ENCODE measurements at regions not wholly inside any gene's neighbourhood (a gene's known extent, or its start where the extent isn't known, plus 50 kb on each side); places are given as distances from the start of the nearest gene placed in this dataset.

DNA sequence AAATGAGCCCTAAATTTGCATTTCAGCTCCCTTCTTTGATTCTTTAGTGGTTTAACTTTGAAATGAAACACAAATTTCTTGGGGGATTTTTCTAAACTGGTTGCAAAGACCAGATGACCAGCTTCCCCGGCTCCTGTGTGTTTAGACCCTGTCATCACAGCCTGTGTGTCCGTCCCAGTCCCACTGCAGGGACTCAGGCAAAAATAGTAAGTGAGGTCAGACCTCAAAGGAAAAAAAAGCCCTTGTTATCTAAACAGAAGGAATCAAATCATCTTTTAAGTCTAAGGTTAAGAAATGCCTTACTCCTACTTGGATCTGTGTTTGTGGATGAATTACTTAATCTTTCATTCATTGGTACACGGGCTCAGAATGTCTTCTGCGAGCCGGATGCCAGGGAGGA lies 423.7 kb downstream of the LPIN1 start:
- H3K4me3 Mint-ChIP-seq: no peak overlapping the region
- WGBS (ENCODE audit: insufficient coverage): no CpG with 5 or more reads among the region's 5 CpGs
- Histone ChIP-seq H3K27me3 (replicated peaks in 1 of 4; ENCODE audit: control extremely low read depth in 1 of 4, control insufficient read depth in 3 of 4, insufficient read depth in 4 of 4, low read length in 3 of 4) (no peaks in the 10 kb centered on the region), H3K4me1 (ENCODE audit: control insufficient read depth in 2 of 2, insufficient read depth in 2 of 2, low read length in 2 of 2) (peaks cover 20 to 28% of the 10 kb centered on the region in 2 donors), H3K36me3 (replicated peaks in 1 of 2; ENCODE audit: control extremely low read depth in 1 of 2, control insufficient read depth in 1 of 2, extremely low read depth in 1 of 2, insufficient read depth in 2 of 2, low read length in 1 of 2) (no peaks in the 10 kb centered on the region), H3K79me2 (ENCODE audit: control insufficient read depth, insufficient read depth, low read length) (no peaks in the 10 kb centered on the region), H3K4me3 (ENCODE audit: control extremely low read depth in 1 of 5, extremely low read depth in 1 of 5, insufficient read depth in 1 of 5, low read depth in 2 of 5, low read length in 4 of 5) (no peak overlapping the region), H2AFZ (ENCODE audit: insufficient read depth, low read depth, low read length, poor library complexity, severe bottlenecking) (peak overlapping the region; percentile 29), H3K4me2 (replicated peaks; ENCODE audit: low read depth, low read length, poor library complexity, severe bottlenecking) (peak overlapping the region; percentile 25), H3K9me3 (ENCODE audit: control extremely low read depth in 1 of 3, control insufficient read depth in 2 of 3, insufficient read depth in 1 of 3, low read length in 2 of 3) (peaks cover 0 to 5% (median 0%) of the 10 kb centered on the region in 3 donors), H3K27ac (ENCODE audit: low read length in 2 of 2) (no peak overlapping the region), H4K20me1 (ENCODE audit: control insufficient read depth, insufficient read depth, low read length, poor library complexity, severe bottlenecking) (no peaks in the 10 kb centered on the region), H3K9ac (ENCODE audit: low read length) (no peak overlapping the region)
- H3K4me1 Mint-ChIP-seq: peaks cover 41% of the 10 kb centered on the region
- no peaks in the 10 kb centered on the region for H3K27me3 Mint-ChIP-seq
- ChIA-PET POLR2A (no interaction called here), CTCF (interaction anchor here (1.6 kb wide), 1 partner anchor 341 kb away, joined by 5 read pairs; no protein-coding TSS in a partner anchor)
- DNase-seq (no peak), ATAC-seq (ENCODE audit: low read depth) (no peak)
- intact Hi-C loops (cut with micrococcal nuclease): no loop called here
- TF ChIP-seq, protein P1, sequence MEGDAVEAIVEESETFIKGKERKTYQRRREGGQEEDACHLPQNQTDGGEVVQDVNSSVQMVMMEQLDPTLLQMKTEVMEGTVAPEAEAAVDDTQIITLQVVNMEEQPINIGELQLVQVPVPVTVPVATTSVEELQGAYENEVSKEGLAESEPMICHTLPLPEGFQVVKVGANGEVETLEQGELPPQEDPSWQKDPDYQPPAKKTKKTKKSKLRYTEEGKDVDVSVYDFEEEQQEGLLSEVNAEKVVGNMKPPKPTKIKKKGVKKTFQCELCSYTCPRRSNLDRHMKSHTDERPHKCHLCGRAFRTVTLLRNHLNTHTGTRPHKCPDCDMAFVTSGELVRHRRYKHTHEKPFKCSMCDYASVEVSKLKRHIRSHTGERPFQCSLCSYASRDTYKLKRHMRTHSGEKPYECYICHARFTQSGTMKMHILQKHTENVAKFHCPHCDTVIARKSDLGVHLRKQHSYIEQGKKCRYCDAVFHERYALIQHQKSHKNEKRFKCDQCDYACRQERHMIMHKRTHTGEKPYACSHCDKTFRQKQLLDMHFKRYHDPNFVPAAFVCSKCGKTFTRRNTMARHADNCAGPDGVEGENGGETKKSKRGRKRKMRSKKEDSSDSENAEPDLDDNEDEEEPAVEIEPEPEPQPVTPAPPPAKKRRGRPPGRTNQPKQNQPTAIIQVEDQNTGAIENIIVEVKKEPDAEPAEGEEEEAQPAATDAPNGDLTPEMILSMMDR (IDR thresholded peaks at IDR 0.05): no peak
- no peak for TF ChIP-seq EZH2 (IDR thresholded peaks at IDR 0.05; ENCODE audit: borderline replicate concordance, insufficient read depth, low read depth, low read length, poor library complexity, severe bottlenecking)
- no peaks in the 10 kb centered on the region for H3K9me3 Mint-ChIP-seq (ENCODE audit: insufficient read depth)
- no peak overlapping the region for H3K27ac Mint-ChIP-seq

DNA sequence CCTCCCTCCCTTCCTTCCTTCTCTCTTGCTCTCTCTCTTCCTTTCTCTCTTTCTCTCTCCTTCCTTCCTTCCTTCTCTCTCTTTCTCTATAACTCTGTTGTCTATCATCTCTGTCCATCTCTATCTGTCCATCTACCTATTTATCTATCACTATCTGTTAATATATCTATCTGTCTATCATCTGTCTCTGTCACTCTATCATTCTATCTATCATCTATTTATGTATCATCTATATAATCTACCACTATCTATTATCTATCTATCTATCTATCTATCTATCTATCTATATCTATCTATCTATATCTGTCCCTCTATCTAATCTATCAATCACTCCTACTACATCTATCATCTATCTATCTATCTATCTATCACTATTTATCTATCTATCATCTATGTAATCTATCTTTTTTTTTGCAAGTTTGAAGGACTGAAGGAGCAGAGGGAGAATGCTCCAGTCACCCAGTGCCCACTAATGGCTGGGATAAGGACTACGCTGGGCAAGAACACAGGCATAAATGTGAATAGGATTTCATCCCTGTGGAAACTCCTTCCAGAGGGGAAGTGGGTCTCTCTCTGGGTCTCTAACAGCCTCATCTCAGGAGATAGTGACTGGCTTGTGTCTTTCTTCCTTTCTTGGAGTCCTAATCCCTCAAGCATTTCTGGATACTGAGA lies 427.0 kb downstream of the LPIN1 start:
- Histone ChIP-seq H3K36me3 (replicated peaks in 1 of 2; ENCODE audit: control extremely low read depth in 1 of 2, control insufficient read depth in 1 of 2, extremely low read depth in 1 of 2, insufficient read depth in 2 of 2, low read length in 1 of 2) (no peaks in the 10 kb centered on the region), H4K20me1 (ENCODE audit: control insufficient read depth, insufficient read depth, low read length, poor library complexity, severe bottlenecking) (no peaks in the 10 kb centered on the region), H3K4me2 (replicated peaks; ENCODE audit: low read depth, low read length, poor library complexity, severe bottlenecking) (no peak overlapping the region), H3K9ac (ENCODE audit: low read length) (no peak overlapping the region), H3K4me1 (ENCODE audit: control insufficient read depth in 2 of 2, insufficient read depth in 2 of 2, low read length in 2 of 2) (peaks cover 43 to 48% of the 10 kb centered on the region in 2 donors), H2AFZ (ENCODE audit: insufficient read depth, low read depth, low read length, poor library complexity, severe bottlenecking) (no peak overlapping the region), H3K4me3 (ENCODE audit: control extremely low read depth in 1 of 5, extremely low read depth in 1 of 5, insufficient read depth in 1 of 5, low read depth in 2 of 5, low read length in 4 of 5) (no peak overlapping the region), H3K27ac (ENCODE audit: low read length in 2 of 2) (no peak overlapping the region), H3K79me2 (ENCODE audit: control insufficient read depth, insufficient read depth, low read length) (no peaks in the 10 kb centered on the region), H3K9me3 (ENCODE audit: control extremely low read depth in 1 of 3, control insufficient read depth in 2 of 3, insufficient read depth in 1 of 3, low read length in 2 of 3) (peaks cover 0 to 5% (median 0%) of the 10 kb centered on the region in 3 donors), H3K27me3 (replicated peaks in 1 of 4; ENCODE audit: control extremely low read depth in 1 of 4, control insufficient read depth in 3 of 4, insufficient read depth in 4 of 4, low read length in 3 of 4) (no peaks in the 10 kb centered on the region)
- ATAC-seq (ENCODE audit: low read depth): no peak
- WGBS (ENCODE audit: insufficient coverage): 86% methylated on average over 1 of the region's 1 CpG
- POLR2A ChIA-PET: no interaction called here
- intact Hi-C loops (cut with micrococcal nuclease): no loop called here
- CTCF ChIA-PET: interaction anchor here (0.9 kb wide), 1 partner anchor 542 kb away, joined by 3 read pairs; no protein-coding TSS in a partner anchor
- no peak overlapping the region for H3K4me3 Mint-ChIP-seq
- peaks cover 64% of the 10 kb centered on the region for H3K4me1 Mint-ChIP-seq
- no peaks in the 10 kb centered on the region for H3K9me3 Mint-ChIP-seq (ENCODE audit: insufficient read depth)
- no peaks in the 10 kb centered on the region for H3K27me3 Mint-ChIP-seq
- no peak for DNase-seq
- TF ChIP-seq, protein P1 (IDR thresholded peaks at IDR 0.05): peak; percentile 29
- TF ChIP-seq EZH2 (IDR thresholded peaks at IDR 0.05; ENCODE audit: borderline replicate concordance, insufficient read depth, low read depth, low read length, poor library complexity, severe bottlenecking): no peak
- no peak overlapping the region for H3K27ac Mint-ChIP-seq

All from B cell (primary cell).